NT2/D1 (cell line): ENCODE measurements at regions not wholly inside any gene's neighbourhood (a gene's known extent, or its start where the extent isn't known, plus 50 kb on each side); places are given as distances from the start of the nearest gene placed in this dataset.

Experiments
- SUZ12 ChIP-seq: IDR thresholded peaks from 2 replicates; pipeline ENCODE4 v1.6.1; 2011; ENCODE audit not compliant: insufficient read length, insufficient read depth; ENCODE audit errors: extremely low read depth
- YY1 ChIP-seq: IDR thresholded peaks from 2 replicates; pipeline ENCODE4 v1.6.1; 2011; ENCODE audit not compliant: insufficient read length, insufficient read depth
- ZNF274 ChIP-seq: IDR thresholded peaks from 2 replicates; pipeline ENCODE4 v1.6.1; 2011; ENCODE audit warnings: mild to moderate bottlenecking, low read depth, low read length

GRCh38 chr10:83119346-83119745 lies 1020.0 kb upstream of the GHITM start:
- TF ChIP-seq SUZ12, result no peak
- no peak for TF ChIP-seq YY1
- no peak for TF ChIP-seq ZNF274
